OCI-LY1 (cell line): ENCODE measurements at regions not wholly inside any gene's neighbourhood (a gene's known extent, or its start where the extent isn't known, plus 50 kb on each side); places are given as distances from the start of the nearest gene placed in this dataset.
A peak's percentile ranks its signal among the peaks of the same experiment; 100 is the strongest.

Experiments used
- H2AFZ ChIP-seq: fragments of 200-600 bp; sonication (generic), shearing (Covaris generic); 2 replicates; pipeline ENCODE4 v1.6.0; 2014; ENCODE audit warnings: antibody characterized with exemption, mild to moderate bottlenecking, low read length
- H3F3A ChIP-seq: fragments of 200-600 bp; sonication (generic), shearing (Covaris generic); 2 replicates; pipeline ENCODE4 v1.6.0; 2014; ENCODE audit warnings: mild to moderate bottlenecking, antibody characterized with exemption, low read length, moderate library complexity; ENCODE audit not compliant: insufficient read depth
- H3K27ac ChIP-seq: fragments of 200-600 bp; sonication (generic); 2 replicates; pipeline ENCODE4 v1.5.1; 2014; ENCODE audit warnings: low read length, mixed run types, mild to moderate bottlenecking, low read depth; ENCODE audit not compliant: poor library complexity, severe bottlenecking
- H3K27me3 ChIP-seq: fragments of 200-600 bp; sonication (generic); 2 replicates; pipeline ENCODE4 v1.6.0; 2014; ENCODE audit warnings: antibody characterized with exemption, mild to moderate bottlenecking, low read length, moderate library complexity; ENCODE audit not compliant: insufficient read depth
- H3K36me3 ChIP-seq: fragments of 200-600 bp; sonication (generic); 2 replicates; pipeline ENCODE4 v1.6.1; 2014; ENCODE audit warnings: mild to moderate bottlenecking, antibody characterized with exemption, low read length, moderate library complexity, mixed read lengths; ENCODE audit not compliant: insufficient read depth
- H3K4me1 ChIP-seq: fragments of 200-600 bp; sonication (generic); 2 replicates; pipeline ENCODE4 v1.5.1; 2014; ENCODE audit warnings: mild to moderate bottlenecking, low read length, moderate library complexity; ENCODE audit not compliant: insufficient read depth, severe bottlenecking
- H3K4me2 ChIP-seq: fragments of 200-600 bp; sonication (generic), shearing (Covaris generic); 2 replicates; pipeline ENCODE4 v1.6.1; 2014; ENCODE audit warnings: low read length
- H3K4me3 ChIP-seq: fragments of 200-600 bp; sonication (generic); 2 replicates; pipeline ENCODE4 v1.5.1; 2014; ENCODE audit warnings: low read length, low read depth, mild to moderate bottlenecking, mixed read lengths; ENCODE audit not compliant: poor library complexity, severe bottlenecking
- H3K79me2 ChIP-seq: fragments of 200-600 bp; shearing (Covaris generic); 2 replicates; pipeline ENCODE4 v1.6.1; 2016; ENCODE audit warnings: mixed run types, low read length, mixed read lengths; ENCODE audit not compliant: insufficient read depth
- H3K9ac ChIP-seq: fragments of 200-600 bp; sonication (generic), shearing (Covaris generic); 2 replicates; pipeline ENCODE4 v1.6.1; 2014; ENCODE audit warnings: mild to moderate bottlenecking, low read length, mixed read lengths
- H3K9me2 ChIP-seq: fragments of 200-600 bp; sonication (generic), shearing (Covaris generic); 2 replicates; pipeline ENCODE4 v1.6.1; 2014; ENCODE audit warnings: low read depth, mild to moderate bottlenecking, low read length, mixed read lengths
- H3K9me3 ChIP-seq: fragments of 200-600 bp; shearing (Covaris generic); 2 replicates; pipeline ENCODE4 v1.6.1; 2014; ENCODE audit warnings: low read length, mixed read lengths
- H4K20me1 ChIP-seq: fragments of 200-600 bp; sonication (generic), shearing (Covaris generic); 2 replicates; pipeline ENCODE4 v1.6.0; 2016; ENCODE audit warnings: mild to moderate bottlenecking, low read length; ENCODE audit not compliant: insufficient read depth
- EZH2 ChIP-seq: fragments of 200-600 bp; sonication (generic), shearing (Covaris generic); IDR thresholded peaks from 2 replicates; pipeline ENCODE4 v1.8.0; 2017; ENCODE audit warnings: borderline replicate concordance, mixed run types, mild to moderate bottlenecking, antibody characterized with exemption, low read length, moderate library complexity, mixed read lengths
- TF ChIP-seq, protein P1 (sequence below): fragments of 200-600 bp; sonication (generic), shearing (Covaris generic); IDR thresholded peaks from 2 replicates; pipeline ENCODE4 v1.5.1; 2017; ENCODE audit warnings: mild to moderate bottlenecking, antibody characterized with exemption, low read length, moderate library complexity, mixed read lengths

DNA sequence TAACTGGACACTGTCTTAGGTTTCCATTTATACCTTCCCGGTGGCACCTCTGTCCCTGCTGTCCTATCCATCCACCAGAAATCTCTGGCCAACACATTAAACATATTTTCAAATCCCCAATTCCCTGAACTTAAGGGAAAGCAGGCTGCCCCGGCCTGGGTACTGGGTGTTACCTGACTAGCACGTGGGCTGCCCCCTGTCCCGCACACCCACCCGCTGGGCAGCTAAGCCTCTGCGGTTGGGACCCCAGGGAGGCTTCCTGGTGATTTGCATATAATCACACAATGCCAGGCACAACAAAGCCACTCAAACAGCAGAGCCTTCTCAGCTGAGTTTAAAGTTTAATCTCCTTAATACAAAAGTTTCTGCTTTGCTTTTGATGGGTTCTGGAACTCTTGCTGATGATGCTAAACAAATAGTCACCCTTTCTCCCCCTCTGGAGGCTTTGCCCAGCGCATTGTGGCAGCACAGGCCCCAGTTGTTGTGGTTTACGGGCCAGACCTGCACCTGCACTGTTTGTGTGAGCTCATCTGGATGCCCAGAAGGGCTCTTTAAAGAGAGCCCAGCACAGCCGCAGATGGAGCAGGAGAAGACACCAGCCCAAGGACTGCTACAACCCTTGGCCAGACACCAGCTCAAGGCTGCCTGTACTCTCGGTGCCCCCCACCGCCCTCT is 59.9 kb upstream of the POU2AF1 start:
- Histone ChIP-seq H3F3A (peaks cover 14% of the 10 kb centered on the region), H3K36me3 (no peaks in the 10 kb centered on the region), H3K9ac (peak overlapping the region; percentile 79), H3K9me3 (no peaks in the 10 kb centered on the region), H3K4me2 (peak overlapping the region; percentile 70), H3K4me1 (peaks cover 94% of the 10 kb centered on the region), H2AFZ (no peak overlapping the region), H3K9me2 (no peaks in the 10 kb centered on the region), H3K27me3 (no peaks in the 10 kb centered on the region), H4K20me1 (no peaks in the 10 kb centered on the region), H3K27ac (peak overlapping the region; percentile 95), H3K4me3 (peak overlapping the region; percentile 26), H3K79me2 (no peaks in the 10 kb centered on the region)
- TF ChIP-seq, protein P1, sequence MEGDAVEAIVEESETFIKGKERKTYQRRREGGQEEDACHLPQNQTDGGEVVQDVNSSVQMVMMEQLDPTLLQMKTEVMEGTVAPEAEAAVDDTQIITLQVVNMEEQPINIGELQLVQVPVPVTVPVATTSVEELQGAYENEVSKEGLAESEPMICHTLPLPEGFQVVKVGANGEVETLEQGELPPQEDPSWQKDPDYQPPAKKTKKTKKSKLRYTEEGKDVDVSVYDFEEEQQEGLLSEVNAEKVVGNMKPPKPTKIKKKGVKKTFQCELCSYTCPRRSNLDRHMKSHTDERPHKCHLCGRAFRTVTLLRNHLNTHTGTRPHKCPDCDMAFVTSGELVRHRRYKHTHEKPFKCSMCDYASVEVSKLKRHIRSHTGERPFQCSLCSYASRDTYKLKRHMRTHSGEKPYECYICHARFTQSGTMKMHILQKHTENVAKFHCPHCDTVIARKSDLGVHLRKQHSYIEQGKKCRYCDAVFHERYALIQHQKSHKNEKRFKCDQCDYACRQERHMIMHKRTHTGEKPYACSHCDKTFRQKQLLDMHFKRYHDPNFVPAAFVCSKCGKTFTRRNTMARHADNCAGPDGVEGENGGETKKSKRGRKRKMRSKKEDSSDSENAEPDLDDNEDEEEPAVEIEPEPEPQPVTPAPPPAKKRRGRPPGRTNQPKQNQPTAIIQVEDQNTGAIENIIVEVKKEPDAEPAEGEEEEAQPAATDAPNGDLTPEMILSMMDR = no peak
- TF ChIP-seq EZH2 = no peak

DNA sequence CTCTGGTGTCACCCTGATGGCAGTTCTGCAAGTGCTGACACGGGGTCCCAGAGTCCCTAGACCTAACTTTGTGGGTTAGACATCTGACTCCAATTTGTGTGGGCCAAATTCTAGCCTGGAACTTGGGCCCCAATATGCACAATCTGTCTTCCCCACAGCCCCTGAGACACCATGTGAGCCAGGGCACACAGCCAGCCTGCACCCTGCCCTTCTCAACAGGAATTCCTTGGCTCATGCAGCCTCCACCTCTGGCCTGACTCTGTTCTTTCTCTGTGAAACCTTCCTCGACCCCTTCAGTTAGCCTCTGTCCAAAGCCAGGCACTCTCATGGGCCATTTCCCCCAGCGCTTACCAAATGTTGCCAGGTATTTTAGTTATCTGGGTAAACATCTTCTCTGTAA is 59.1 kb upstream of the POU2AF1 start:
- H3K27ac ChIP-seq = peak overlapping the region; percentile 95
- H4K20me1 ChIP-seq = no peaks in the 10 kb centered on the region
- H3K36me3 ChIP-seq = no peaks in the 10 kb centered on the region
- no peak overlapping the region for H2AFZ ChIP-seq
- no peaks in the 10 kb centered on the region for H3K9me2 ChIP-seq
- peak overlapping the region; percentile 70 for H3K4me2 ChIP-seq
- H3K4me3 ChIP-seq = peak overlapping the region; percentile 12
- H3K79me2 ChIP-seq = no peaks in the 10 kb centered on the region
- H3F3A ChIP-seq = peaks cover 14% of the 10 kb centered on the region
- H3K27me3 ChIP-seq = no peaks in the 10 kb centered on the region
- peak overlapping the region; percentile 79 for H3K9ac ChIP-seq
- TF ChIP-seq, protein P1 = no peak
- no peak for TF ChIP-seq EZH2
- H3K4me1 ChIP-seq = peaks cover 91% of the 10 kb centered on the region
- H3K9me3 ChIP-seq = no peaks in the 10 kb centered on the region

DNA sequence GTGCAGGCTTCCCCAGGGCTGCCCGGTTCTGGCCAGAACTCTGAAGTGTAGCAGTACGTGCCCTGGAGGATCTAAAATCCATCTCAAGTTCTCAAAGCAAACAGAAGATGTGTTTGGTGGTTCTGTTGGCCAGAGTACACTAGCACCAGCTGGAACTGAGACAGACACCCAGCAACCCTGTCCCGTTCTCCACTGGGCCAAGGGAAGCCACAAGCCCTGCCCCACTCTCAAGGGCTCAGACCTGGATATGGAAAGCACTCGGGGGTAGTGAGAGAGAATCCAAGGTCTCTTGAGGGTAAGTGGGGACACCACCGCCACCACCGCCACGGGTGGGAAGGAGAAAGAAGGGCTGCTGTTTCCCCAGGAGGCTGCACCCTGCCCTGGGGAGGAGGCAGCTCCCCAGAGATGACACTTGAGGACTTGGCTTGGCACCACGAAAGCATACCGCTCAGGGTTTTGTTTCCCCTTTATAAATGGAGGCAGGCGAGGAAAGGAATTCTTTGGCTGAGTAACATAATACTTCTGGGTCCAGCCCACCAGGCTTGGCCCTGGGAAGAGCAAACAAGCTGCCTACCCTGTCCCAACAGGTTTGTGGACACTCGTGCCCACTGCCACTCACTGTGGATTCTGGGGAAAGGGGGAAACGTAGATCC is 56.1 kb upstream of the POU2AF1 start:
- Histone ChIP-seq H3K36me3 (no peaks in the 10 kb centered on the region), H2AFZ (no peak overlapping the region), H3K9ac (peak overlapping the region; percentile 79), H3K9me2 (no peaks in the 10 kb centered on the region), H3F3A (peaks cover 14% of the 10 kb centered on the region), H3K4me3 (peak overlapping the region; percentile 53), H3K27ac (peak overlapping the region; percentile 95), H3K9me3 (no peaks in the 10 kb centered on the region), H4K20me1 (no peaks in the 10 kb centered on the region), H3K4me2 (peak overlapping the region; percentile 70), H3K4me1 (peaks cover 91% of the 10 kb centered on the region), H3K79me2 (no peaks in the 10 kb centered on the region), H3K27me3 (no peaks in the 10 kb centered on the region)
- TF ChIP-seq, protein P1 = no peak
- no peak for TF ChIP-seq EZH2
